ENCODE measurements at regions not wholly inside any gene's neighbourhood (a gene's known extent, or its start where the extent isn't known, plus 50 kb on each side); places are given as distances from the start of the nearest gene placed in this dataset.
A peak's percentile ranks its signal among the peaks of the same experiment; 100 is the strongest.
"Not testable (repeated sequence)": the region's sequence is repeated elsewhere in the genome, so short reads cannot be mapped to it uniquely, and the experiment has no call there.

GRCh38 chr4:108433832-108434231, 186.5 kb upstream of the RPL34 start:
- ChIA-PET POLR2A (no interaction called here), CTCF (no interaction called here)
- TF ChIP-seq CTCF (IDR thresholded peaks at IDR 0.05; ENCODE audit: low read depth, low read length): no peak
- no peaks in the 10 kb centered on the region for H3K9me3 ChIP-seq (ENCODE audit: control insufficient read depth, insufficient read depth, low read length)
- no peak overlapping the region for H3K4me3 ChIP-seq (ENCODE audit: low read depth, low read length)
- H3K27ac ChIP-seq (ENCODE audit: low read depth, low read length): peak overlapping the region; percentile 63
- peak; percentile 75 for DNase-seq (ENCODE audit: low read depth, low spot score)
- H3K27me3 ChIP-seq (ENCODE audit: control insufficient read depth, insufficient read depth, low read length): no peaks in the 10 kb centered on the region

- H3K27ac ChIP-seq (ENCODE audit: low read depth, low read length); CTCF ChIA-PET; POLR2A ChIA-PET; H3K4me3 ChIP-seq (ENCODE audit: low read depth, low read length); H3K27me3 ChIP-seq (ENCODE audit: control insufficient read depth, insufficient read depth, low read length); H3K9me3 ChIP-seq (ENCODE audit: control insufficient read depth, insufficient read depth, low read length); DNase-seq (ENCODE audit: low read depth, low spot score): not testable (repeated sequence)
Measured at GRCh38 chr4:108433394-108433793, 187.0 kb upstream of the RPL34 start.

GRCh38 chr4:108432418-108432817, 188.0 kb upstream of the RPL34 start:
- Histone ChIP-seq H3K9me3 (ENCODE audit: control insufficient read depth, insufficient read depth, low read length) (no peaks in the 10 kb centered on the region), H3K27ac (ENCODE audit: low read depth, low read length) (no peak overlapping the region), H3K27me3 (ENCODE audit: control insufficient read depth, insufficient read depth, low read length) (no peaks in the 10 kb centered on the region), H3K4me3 (ENCODE audit: low read depth, low read length) (no peak overlapping the region)
- POLR2A ChIA-PET: no interaction called here
- no peak for DNase-seq (ENCODE audit: low read depth, low spot score)
- TF ChIP-seq CTCF (IDR thresholded peaks at IDR 0.05; ENCODE audit: low read depth, low read length): no peak
- CTCF ChIA-PET: no interaction called here

GRCh38 chr4:108431986-108432385, 188.4 kb upstream of the RPL34 start:
- H3K27me3 ChIP-seq (ENCODE audit: control insufficient read depth, insufficient read depth, low read length): no peaks in the 10 kb centered on the region
- H3K9me3 ChIP-seq (ENCODE audit: control insufficient read depth, insufficient read depth, low read length): no peaks in the 10 kb centered on the region
- POLR2A ChIA-PET: no interaction called here
- no peak for TF ChIP-seq CTCF (IDR thresholded peaks at IDR 0.05; ENCODE audit: low read depth, low read length)
- CTCF ChIA-PET: no interaction called here
- no peak overlapping the region for H3K27ac ChIP-seq (ENCODE audit: low read depth, low read length)
- H3K4me3 ChIP-seq (ENCODE audit: low read depth, low read length): no peak overlapping the region
- no peak for DNase-seq (ENCODE audit: low read depth, low spot score)

- CTCF ChIA-PET: no interaction called here
- no peak for DNase-seq (ENCODE audit: low read depth, low spot score)
- POLR2A ChIA-PET: no interaction called here
- no peaks in the 10 kb centered on the region for H3K27me3 ChIP-seq (ENCODE audit: control insufficient read depth, insufficient read depth, low read length)
- no peak for TF ChIP-seq CTCF (IDR thresholded peaks at IDR 0.05; ENCODE audit: low read depth, low read length)
- no peak overlapping the region for H3K4me3 ChIP-seq (ENCODE audit: low read depth, low read length)
- no peaks in the 10 kb centered on the region for H3K9me3 ChIP-seq (ENCODE audit: control insufficient read depth, insufficient read depth, low read length)
- H3K27ac ChIP-seq (ENCODE audit: low read depth, low read length): no peak overlapping the region
Measured at GRCh38 chr4:108430921-108431320, 189.5 kb upstream of the RPL34 start.

GRCh38 chr4:108429662-108430061, 190.7 kb upstream of the RPL34 start:
- Histone ChIP-seq H3K9me3 (ENCODE audit: control insufficient read depth, insufficient read depth, low read length) (no peaks in the 10 kb centered on the region), H3K27me3 (ENCODE audit: control insufficient read depth, insufficient read depth, low read length) (no peaks in the 10 kb centered on the region), H3K27ac (ENCODE audit: low read depth, low read length) (no peak overlapping the region), H3K4me3 (ENCODE audit: low read depth, low read length) (no peak overlapping the region)
- TF ChIP-seq CTCF (IDR thresholded peaks at IDR 0.05; ENCODE audit: low read depth, low read length): no peak
- DNase-seq (ENCODE audit: low read depth, low spot score): no peak
- POLR2A ChIA-PET: no interaction called here
- CTCF ChIA-PET: interaction anchor here (0.6 kb wide), 1 partner anchor 412 kb away, joined by 3 read pairs; no protein-coding TSS in a partner anchor
